Gastrocnemius medialis (tissue), 4 donors: ENCODE measurements at regions not wholly inside any gene's neighbourhood (a gene's known extent, or its start where the extent isn't known, plus 50 kb on each side); places are given as distances from the start of the nearest gene placed in this dataset.

ENCODE experiments used
- CTCF ChIP-seq, 5 experiments: fragments of 450-650 bp in 3 of 5; fragments of 200-600 bp in 2 of 5; sonication (generic) in 2 of 5; IDR thresholded peaks in 4 of 5; conservative IDR thresholded peaks in 1 of 5; 1 replicate in 4 of 5; 2 replicates in 1 of 5; pipeline ENCODE4 v1.5.1; 2016 to 2019; ENCODE audit warnings: antibody characterized with exemption in 5 of 5, mild to moderate bottlenecking in 3 of 5, moderate library complexity in 3 of 5
- POLR2A ChIP-seq, 2 donors: fragments of 450-650 bp; IDR thresholded peaks; one replicate each; pipeline ENCODE4 v1.6.1; 2017; ENCODE audit warnings: antibody characterized with exemption in 2 of 2, mild to moderate bottlenecking in 2 of 2, moderate library complexity in 2 of 2

GRCh38 chr12:87140262-87140661, 884.1 kb upstream of the MGAT4C start:
- TF ChIP-seq CTCF (IDR thresholded peaks at IDR 0.05 in 4 of 5, conservative IDR thresholded peaks at IDR 0.05 in 1 of 5) (no peak), POLR2A (IDR thresholded peaks at IDR 0.05) (no peak)
